ENCODE measurements at regions not wholly inside any gene's neighbourhood (a gene's known extent, or its start where the extent isn't known, plus 50 kb on each side); places are given as distances from the start of the nearest gene placed in this dataset.

DNA sequence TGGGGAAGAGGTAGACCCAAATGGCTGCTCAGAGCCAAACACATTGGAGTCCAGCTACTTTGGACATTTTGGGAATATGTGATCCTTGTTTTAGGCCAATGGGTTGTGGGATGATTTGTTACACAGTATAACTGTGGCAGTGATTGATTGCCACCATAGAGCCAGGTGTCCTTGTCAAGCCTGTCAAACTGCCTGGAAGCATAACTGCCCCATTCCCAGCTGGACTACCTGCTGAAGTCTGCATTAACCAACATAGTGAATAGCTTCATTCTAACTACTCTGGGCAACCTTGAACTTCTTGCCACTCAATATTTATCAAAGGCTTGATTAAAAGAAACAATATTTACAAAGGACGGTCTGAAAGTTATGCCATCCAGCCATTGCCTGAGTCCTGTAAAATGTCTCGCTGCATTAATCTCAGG is 164.7 kb downstream of the LINC00237 start (continued):
- TF ChIP-seq, protein P1, sequence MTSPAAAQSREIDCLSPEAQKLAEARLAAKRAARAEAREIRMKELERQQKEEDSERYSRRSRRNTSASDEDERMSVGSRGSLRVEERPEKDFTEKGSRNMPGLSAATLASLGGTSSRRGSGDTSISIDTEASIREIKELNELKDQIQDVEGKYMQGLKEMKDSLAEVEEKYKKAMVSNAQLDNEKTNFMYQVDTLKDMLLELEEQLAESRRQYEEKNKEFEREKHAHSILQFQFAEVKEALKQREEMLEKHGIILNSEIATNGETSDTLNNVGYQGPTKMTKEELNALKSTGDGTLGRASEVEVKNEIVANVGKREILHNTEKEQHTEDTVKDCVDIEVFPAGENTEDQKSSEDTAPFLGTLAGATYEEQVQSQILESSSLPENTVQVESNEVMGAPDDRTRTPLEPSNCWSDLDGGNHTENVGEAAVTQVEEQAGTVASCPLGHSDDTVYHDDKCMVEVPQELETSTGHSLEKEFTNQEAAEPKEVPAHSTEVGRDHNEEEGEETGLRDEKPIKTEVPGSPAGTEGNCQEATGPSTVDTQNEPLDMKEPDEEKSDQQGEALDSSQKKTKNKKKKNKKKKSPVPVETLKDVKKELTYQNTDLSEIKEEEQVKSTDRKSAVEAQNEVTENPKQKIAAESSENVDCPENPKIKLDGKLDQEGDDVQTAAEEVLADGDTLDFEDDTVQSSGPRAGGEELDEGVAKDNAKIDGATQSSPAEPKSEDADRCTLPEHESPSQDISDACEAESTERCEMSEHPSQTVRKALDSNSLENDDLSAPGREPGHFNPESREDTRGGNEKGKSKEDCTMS (CRISPR knock-in tag; conservative IDR thresholded peaks at IDR 0.05), result no peak
- TF ChIP-seq DNMT3B (CRISPR knock-in tag; conservative IDR thresholded peaks at IDR 0.05) (no peak), MNT (IDR thresholded peaks at IDR 0.05) (no peak), ZNF747 (CRISPR knock-in tag; IDR thresholded peaks at IDR 0.05; ENCODE audit: borderline replicate concordance) (peak; percentile 52; the same call in 1 of the 2 replicates), TERF1 (CRISPR knock-in tag; IDR thresholded peaks at IDR 0.05) (no peak), ZNF430 (CRISPR knock-in tag; IDR thresholded peaks at IDR 0.05) (peak; percentile 66; the same call in 1 of the 2 replicates), MIER3 (CRISPR knock-in tag; IDR thresholded peaks at IDR 0.05; ENCODE audit: borderline replicate concordance) (peak; percentile 84; the same call in 1 of the 2 replicates), ZNF136 (CRISPR knock-in tag; IDR thresholded peaks at IDR 0.05; ENCODE audit: low read depth) (no peak), ARNT2 (CRISPR knock-in tag; IDR thresholded peaks at IDR 0.05; ENCODE audit: low read depth) (peak; percentile 55; the same call in 1 of the 2 replicates), ZNF382 (CRISPR knock-in tag; IDR thresholded peaks at IDR 0.05; ENCODE audit: borderline replicate concordance) (no peak), ZNF264 (CRISPR knock-in tag; IDR thresholded peaks at IDR 0.05) (peak; percentile 60; the same call in 1 of the 2 replicates), GLI4 (CRISPR knock-in tag; IDR thresholded peaks at IDR 0.05; ENCODE audit: borderline replicate concordance) (no peak), ZBTB25 (CRISPR knock-in tag; IDR thresholded peaks at IDR 0.05) (no peak), FOXA1 (IDR thresholded peaks at IDR 0.05) (0 out of 2 replicates have a peak, but pooled peaks have one; percentile 7), FOXA1 (CRISPR knock-in tag; IDR thresholded peaks at IDR 0.05) (peak; percentile 95), TRIM24 (CRISPR knock-in tag; IDR thresholded peaks at IDR 0.05) (no peak)
- TF ChIP-seq, protein P2, sequence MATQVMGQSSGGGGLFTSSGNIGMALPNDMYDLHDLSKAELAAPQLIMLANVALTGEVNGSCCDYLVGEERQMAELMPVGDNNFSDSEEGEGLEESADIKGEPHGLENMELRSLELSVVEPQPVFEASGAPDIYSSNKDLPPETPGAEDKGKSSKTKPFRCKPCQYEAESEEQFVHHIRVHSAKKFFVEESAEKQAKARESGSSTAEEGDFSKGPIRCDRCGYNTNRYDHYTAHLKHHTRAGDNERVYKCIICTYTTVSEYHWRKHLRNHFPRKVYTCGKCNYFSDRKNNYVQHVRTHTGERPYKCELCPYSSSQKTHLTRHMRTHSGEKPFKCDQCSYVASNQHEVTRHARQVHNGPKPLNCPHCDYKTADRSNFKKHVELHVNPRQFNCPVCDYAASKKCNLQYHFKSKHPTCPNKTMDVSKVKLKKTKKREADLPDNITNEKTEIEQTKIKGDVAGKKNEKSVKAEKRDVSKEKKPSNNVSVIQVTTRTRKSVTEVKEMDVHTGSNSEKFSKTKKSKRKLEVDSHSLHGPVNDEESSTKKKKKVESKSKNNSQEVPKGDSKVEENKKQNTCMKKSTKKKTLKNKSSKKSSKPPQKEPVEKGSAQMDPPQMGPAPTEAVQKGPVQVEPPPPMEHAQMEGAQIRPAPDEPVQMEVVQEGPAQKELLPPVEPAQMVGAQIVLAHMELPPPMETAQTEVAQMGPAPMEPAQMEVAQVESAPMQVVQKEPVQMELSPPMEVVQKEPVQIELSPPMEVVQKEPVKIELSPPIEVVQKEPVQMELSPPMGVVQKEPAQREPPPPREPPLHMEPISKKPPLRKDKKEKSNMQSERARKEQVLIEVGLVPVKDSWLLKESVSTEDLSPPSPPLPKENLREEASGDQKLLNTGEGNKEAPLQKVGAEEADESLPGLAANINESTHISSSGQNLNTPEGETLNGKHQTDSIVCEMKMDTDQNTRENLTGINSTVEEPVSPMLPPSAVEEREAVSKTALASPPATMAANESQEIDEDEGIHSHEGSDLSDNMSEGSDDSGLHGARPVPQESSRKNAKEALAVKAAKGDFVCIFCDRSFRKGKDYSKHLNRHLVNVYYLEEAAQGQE (IDR thresholded peaks at IDR 0.05; ENCODE audit: borderline replicate concordance in 1 of 2, low read depth in 1 of 2, low read length in 2 of 2), result peak in 1 of 2 experiments; percentile 45; a peak in 1 of 4 replicates
- TF ChIP-seq, protein P3, sequence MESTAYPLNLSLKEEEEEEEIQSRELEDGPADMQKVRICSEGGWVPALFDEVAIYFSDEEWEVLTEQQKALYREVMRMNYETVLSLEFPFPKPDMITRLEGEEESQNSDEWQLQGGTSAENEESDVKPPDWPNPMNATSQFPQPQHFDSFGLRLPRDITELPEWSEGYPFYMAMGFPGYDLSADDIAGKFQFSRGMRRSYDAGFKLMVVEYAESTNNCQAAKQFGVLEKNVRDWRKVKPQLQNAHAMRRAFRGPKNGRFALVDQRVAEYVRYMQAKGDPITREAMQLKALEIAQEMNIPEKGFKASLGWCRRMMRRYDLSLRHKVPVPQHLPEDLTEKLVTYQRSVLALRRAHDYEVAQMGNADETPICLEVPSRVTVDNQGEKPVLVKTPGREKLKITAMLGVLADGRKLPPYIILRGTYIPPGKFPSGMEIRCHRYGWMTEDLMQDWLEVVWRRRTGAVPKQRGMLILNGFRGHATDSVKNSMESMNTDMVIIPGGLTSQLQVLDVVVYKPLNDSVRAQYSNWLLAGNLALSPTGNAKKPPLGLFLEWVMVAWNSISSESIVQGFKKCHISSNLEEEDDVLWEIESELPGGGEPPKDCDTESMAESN (CRISPR knock-in tag; conservative IDR thresholded peaks at IDR 0.05), result 0 out of 2 replicates have a peak, but pooled peaks have one; percentile 31
